ENCODE measurements at regions not wholly inside any gene's neighbourhood (a gene's known extent, or its start where the extent isn't known, plus 50 kb on each side); places are given as distances from the start of the nearest gene placed in this dataset.

- Histone ChIP-seq H3K9me3 (ENCODE audit: control insufficient read depth in 2 of 3, insufficient read depth in 1 of 3, low read length in 3 of 3) (no peaks in the 10 kb centered on the region), H3K27me3 (ENCODE audit: control insufficient read depth, insufficient read depth, low read length) (no peaks in the 10 kb centered on the region), H3K4me1 (ENCODE audit: control insufficient read depth in 2 of 3, insufficient read depth in 2 of 3, low read depth in 1 of 3, low read length in 3 of 3) (no peaks in the 10 kb centered on the region), H3K9ac (ENCODE audit: low read length in 3 of 3) (no peak overlapping the region), H3K36me3 (ENCODE audit: control insufficient read depth in 2 of 3, insufficient read depth in 3 of 3, low read length in 3 of 3) (no peaks in the 10 kb centered on the region), H3K27ac (ENCODE audit: low read depth in 2 of 2, low read length in 2 of 2) (no peak overlapping the region), H3K4me3 (ENCODE audit: low read length in 3 of 3) (no peak overlapping the region)
- no peak for DNase-seq
- intact Hi-C loops (cut with DNase I) = no loop called here
- no peak for TF ChIP-seq CTCF (IDR thresholded peaks at IDR 0.05; ENCODE audit: borderline replicate concordance, extremely low read depth, insufficient read depth)
- no peak for FAIRE-seq
Measured at GRCh38 chr18:10011751-10012150, 97.9 kb downstream of the VAPA start.

DNA sequence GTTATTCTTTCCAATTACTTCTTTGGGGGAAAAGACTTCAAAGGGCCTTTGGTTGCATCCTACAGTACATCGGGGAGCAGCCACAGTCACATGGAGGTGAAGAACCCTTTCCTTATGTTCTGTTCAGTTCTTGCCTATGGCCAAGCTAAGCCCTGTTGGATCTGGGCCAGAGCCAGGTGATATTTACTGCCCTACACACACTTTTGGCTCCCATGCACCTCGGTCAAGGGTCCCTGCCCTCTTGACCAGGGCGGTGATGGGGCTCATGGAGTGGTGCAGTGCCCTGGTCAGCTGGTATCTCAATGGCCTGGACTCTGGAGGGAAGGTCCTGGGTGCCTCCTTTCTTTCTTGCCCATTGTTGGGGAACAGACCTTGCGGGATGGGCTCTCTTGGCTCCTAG is 98.7 kb downstream of the VAPA start:
- no peaks in the 10 kb centered on the region for H3K4me1 ChIP-seq (ENCODE audit: control insufficient read depth in 2 of 3, insufficient read depth in 2 of 3, low read depth in 1 of 3, low read length in 3 of 3)
- H3K27me3 ChIP-seq (ENCODE audit: control insufficient read depth, insufficient read depth, low read length) = no peaks in the 10 kb centered on the region
- no peaks in the 10 kb centered on the region for H3K9me3 ChIP-seq (ENCODE audit: control insufficient read depth in 2 of 3, insufficient read depth in 1 of 3, low read length in 3 of 3)
- no peak for TF ChIP-seq CTCF (IDR thresholded peaks at IDR 0.05; ENCODE audit: borderline replicate concordance, extremely low read depth, insufficient read depth)
- no peaks in the 10 kb centered on the region for H3K36me3 ChIP-seq (ENCODE audit: control insufficient read depth in 2 of 3, insufficient read depth in 3 of 3, low read length in 3 of 3)
- no peak overlapping the region for H3K27ac ChIP-seq (ENCODE audit: low read depth in 2 of 2, low read length in 2 of 2)
- DNase-seq (peak in 1 of 5 donors; percentile 25), FAIRE-seq (no peak)
- intact Hi-C loops (cut with DNase I) = no loop called here
- no peak overlapping the region for H3K4me3 ChIP-seq (ENCODE audit: low read length in 3 of 3)
- H3K9ac ChIP-seq (ENCODE audit: low read length in 3 of 3) = no peak overlapping the region

- FAIRE-seq (no peak), DNase-seq (peak in 1 of 5 donors; percentile 18)
- TF ChIP-seq CTCF (IDR thresholded peaks at IDR 0.05; ENCODE audit: borderline replicate concordance, extremely low read depth, insufficient read depth) = no peak
- Histone ChIP-seq H3K9me3 (ENCODE audit: control insufficient read depth in 2 of 3, insufficient read depth in 1 of 3, low read length in 3 of 3) (no peaks in the 10 kb centered on the region), H3K4me1 (ENCODE audit: control insufficient read depth in 2 of 3, insufficient read depth in 2 of 3, low read depth in 1 of 3, low read length in 3 of 3) (no peaks in the 10 kb centered on the region), H3K9ac (ENCODE audit: low read length in 3 of 3) (no peak overlapping the region), H3K27me3 (ENCODE audit: control insufficient read depth, insufficient read depth, low read length) (no peaks in the 10 kb centered on the region), H3K27ac (ENCODE audit: low read depth in 2 of 2, low read length in 2 of 2) (no peak overlapping the region), H3K4me3 (ENCODE audit: low read length in 3 of 3) (no peak overlapping the region), H3K36me3 (ENCODE audit: control insufficient read depth in 2 of 3, insufficient read depth in 3 of 3, low read length in 3 of 3) (no peaks in the 10 kb centered on the region)
- intact Hi-C loops (cut with DNase I) = no loop called here
Measured at GRCh38 chr18:10013621-10014543, 100.1 kb downstream of the VAPA start.

Data from kidney (tissue), 13 donors.